ENCODE measurements at regions not wholly inside any gene's neighbourhood (a gene's known extent, or its start where the extent isn't known, plus 50 kb on each side); places are given as distances from the start of the nearest gene placed in this dataset.
A peak's percentile ranks its signal among the peaks of the same experiment; 100 is the strongest.

GRCh38 chr5:116686438-116686837, 111.8 kb upstream of the SEMA6A start:
- no peak for DNase-seq

GRCh38 chr5:116685931-116686330, 111.3 kb upstream of the SEMA6A start:
- no peak for DNase-seq

- DNase-seq = no peak
These were observed 110.4 kb upstream of the SEMA6A start for GRCh38 chr5:116685069-116685468.

- no peak for DNase-seq
These were observed 106.9 kb upstream of the SEMA6A start for GRCh38 chr5:116681334-116682013.

GRCh38 chr5:116675626-116675910, 100.9 kb upstream of the SEMA6A start:
- DNase-seq = no peak

- no peak for DNase-seq
These were observed 100.4 kb upstream of the SEMA6A start for GRCh38 chr5:116674881-116675625.

- no peak for DNase-seq
These were observed 98.8 kb upstream of the SEMA6A start for GRCh38 chr5:116673453-116673852.

- DNase-seq = no peak
These were observed 97.6 kb upstream of the SEMA6A start for GRCh38 chr5:116672203-116672602.

GRCh38 chr5:116671211-116671736, 96.7 kb upstream of the SEMA6A start:
- DNase-seq = no peak

- peak; percentile 17 for DNase-seq
These were observed 94.8 kb upstream of the SEMA6A start for GRCh38 chr5:116669261-116670031.

GRCh38 chr5:116668390-116668789, 93.8 kb upstream of the SEMA6A start:
- no peak for DNase-seq

- no peak for DNase-seq
These were observed 92.3 kb upstream of the SEMA6A start for GRCh38 chr5:116666901-116667300.

GRCh38 chr5:116664988-116665387, 90.4 kb upstream of the SEMA6A start:
- no peak for DNase-seq

- DNase-seq = no peak
These were observed 88.5 kb upstream of the SEMA6A start for GRCh38 chr5:116663081-116663480.

GRCh38 chr5:116661419-116661818, 86.8 kb upstream of the SEMA6A start:
- no peak for DNase-seq

GRCh38 chr5:116660929-116661328, 86.3 kb upstream of the SEMA6A start:
- no peak for DNase-seq

GRCh38 chr5:116658830-116659229, 84.2 kb upstream of the SEMA6A start:
- no peak for DNase-seq

GRCh38 chr5:116658141-116658540, 83.5 kb upstream of the SEMA6A start:
- no peak for DNase-seq

GRCh38 chr5:116655431-116655830, 80.8 kb upstream of the SEMA6A start:
- no peak for DNase-seq

GRCh38 chr5:116654925-116655324, 80.3 kb upstream of the SEMA6A start:
- DNase-seq = no peak

GRCh38 chr5:116652903-116653302, 78.3 kb upstream of the SEMA6A start:
- DNase-seq = no peak

- peak; percentile 50 for DNase-seq
These were observed 77.6 kb upstream of the SEMA6A start for GRCh38 chr5:116652196-116652729.

GRCh38 chr5:116651653-116652052, 77.0 kb upstream of the SEMA6A start:
- DNase-seq = no peak

- DNase-seq = no peak
These were observed 76.3 kb upstream of the SEMA6A start for GRCh38 chr5:116650964-116651363.

All from NCI-H2171 (cell line).